ENCODE measurements at regions not wholly inside any gene's neighbourhood (a gene's known extent, or its start where the extent isn't known, plus 50 kb on each side); places are given as distances from the start of the nearest gene placed in this dataset.

DNA sequence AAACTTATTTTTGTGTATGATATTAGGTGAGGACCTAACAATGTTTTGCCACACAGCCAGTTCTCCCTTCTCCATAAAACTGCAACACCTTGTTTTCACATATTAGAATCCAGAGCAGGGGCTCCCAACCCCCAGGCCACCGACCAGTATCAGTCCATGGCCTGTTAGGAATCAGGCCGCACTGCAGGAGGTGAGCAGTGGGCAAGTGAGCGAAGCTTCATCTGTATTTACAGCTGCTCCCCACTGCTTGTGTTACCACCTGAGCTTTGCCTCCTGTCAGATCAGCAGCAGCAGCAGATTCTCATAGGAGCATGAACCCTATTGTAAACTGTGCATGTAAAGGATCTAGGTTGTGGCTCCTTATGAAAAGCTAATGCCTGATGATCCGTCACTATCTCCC lies 185.9 kb upstream of the NSMCE3 start:
- no peak for DNase-seq (ENCODE audit: low spot score)

DNA sequence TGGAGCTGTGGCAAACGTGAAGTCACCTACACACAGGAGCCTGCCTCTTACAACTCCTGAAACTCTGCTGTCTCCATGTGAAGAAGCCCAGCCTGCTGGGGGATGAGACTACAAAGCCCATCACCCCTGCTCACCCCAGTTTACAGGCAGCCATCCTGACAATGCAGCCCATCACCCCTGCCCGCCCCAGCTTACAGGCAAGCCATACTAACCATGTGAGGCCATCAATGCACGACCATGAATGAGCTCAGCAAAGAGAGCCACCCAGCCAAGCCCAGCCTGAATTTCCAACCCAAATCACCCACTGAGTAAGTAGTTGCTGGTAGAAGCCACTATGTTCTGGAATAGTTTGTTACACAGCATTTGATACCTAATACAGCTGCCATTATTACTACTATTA lies 185.4 kb upstream of the NSMCE3 start:
- no peak for DNase-seq (ENCODE audit: low spot score)

DNA sequence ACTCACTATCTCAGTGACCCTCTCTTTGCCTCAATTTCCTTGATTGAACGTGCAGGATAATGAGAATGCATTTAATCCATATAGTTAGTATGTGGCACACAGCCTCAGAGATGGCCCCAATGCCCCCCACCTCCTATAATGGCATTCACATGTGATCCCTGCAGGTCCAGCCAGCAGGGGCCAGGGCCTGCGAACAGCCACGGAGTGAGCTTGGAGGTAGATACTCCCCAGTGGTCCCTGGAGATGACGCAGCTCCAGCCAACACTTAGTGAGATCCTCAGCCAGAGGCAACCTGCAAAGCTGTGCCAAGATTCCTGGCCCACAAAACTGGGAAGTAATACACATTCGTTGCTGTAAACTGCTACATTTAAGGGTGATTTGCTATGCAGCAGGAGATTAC lies 184.9 kb upstream of the NSMCE3 start:
- DNase-seq (ENCODE audit: low spot score) = no peak

- DNase-seq (ENCODE audit: low spot score) = peak; percentile 10
Observed at GRCh38 chr15:29452881-29453731, 183.5 kb upstream of the NSMCE3 start.

GRCh38 chr15:29451201-29451781 lies 181.7 kb upstream of the NSMCE3 start:
- DNase-seq (ENCODE audit: low spot score) = no peak

DNA sequence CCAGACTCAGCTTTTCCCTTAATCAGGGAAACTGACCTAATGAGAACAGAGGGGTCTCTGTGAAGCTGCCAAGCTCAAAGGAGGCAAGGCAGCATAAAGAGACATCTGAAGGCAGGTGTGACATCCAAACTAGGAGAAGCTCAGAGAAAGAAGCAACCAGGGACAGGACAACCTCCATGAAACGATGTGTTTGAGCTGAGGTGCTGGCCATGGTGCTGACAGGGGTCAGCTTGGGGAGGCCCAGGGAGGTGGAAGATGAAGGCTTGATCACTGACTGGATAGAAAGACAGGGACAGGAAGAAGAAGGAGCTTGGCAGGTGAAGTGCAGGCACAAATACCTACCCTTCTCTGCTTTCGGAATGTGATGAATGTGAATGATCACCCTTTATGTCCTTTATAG lies 179.5 kb upstream of the NSMCE3 start:
- no peak for DNase-seq (ENCODE audit: low spot score)

GRCh38 chr15:29448320-29448719 lies 178.7 kb upstream of the NSMCE3 start:
- no peak for DNase-seq (ENCODE audit: low spot score)

DNA sequence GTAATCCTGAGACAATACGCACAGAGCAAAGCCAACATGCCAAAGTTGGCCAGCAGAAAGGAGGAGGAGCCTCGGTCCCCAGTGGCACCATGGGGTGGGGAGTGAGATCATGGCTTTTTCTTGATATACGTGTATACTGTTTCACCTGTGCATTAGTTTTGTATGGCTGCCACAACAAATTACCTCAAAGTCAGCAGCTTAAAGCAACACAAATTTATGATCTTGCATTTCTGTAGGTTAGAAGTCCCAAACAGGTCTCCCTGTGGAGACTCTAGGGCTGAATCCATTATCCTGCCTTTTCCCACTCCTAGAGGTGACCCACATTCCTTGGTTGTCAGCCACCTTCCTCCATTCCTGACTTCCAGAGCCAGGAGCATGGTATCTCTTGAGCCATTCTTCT lies 176.9 kb upstream of the NSMCE3 start:
- no peak for DNase-seq (ENCODE audit: low spot score)

- DNase-seq (ENCODE audit: low spot score) = no peak
Observed at GRCh38 chr15:29442532-29442931, 172.9 kb upstream of the NSMCE3 start.

DNA sequence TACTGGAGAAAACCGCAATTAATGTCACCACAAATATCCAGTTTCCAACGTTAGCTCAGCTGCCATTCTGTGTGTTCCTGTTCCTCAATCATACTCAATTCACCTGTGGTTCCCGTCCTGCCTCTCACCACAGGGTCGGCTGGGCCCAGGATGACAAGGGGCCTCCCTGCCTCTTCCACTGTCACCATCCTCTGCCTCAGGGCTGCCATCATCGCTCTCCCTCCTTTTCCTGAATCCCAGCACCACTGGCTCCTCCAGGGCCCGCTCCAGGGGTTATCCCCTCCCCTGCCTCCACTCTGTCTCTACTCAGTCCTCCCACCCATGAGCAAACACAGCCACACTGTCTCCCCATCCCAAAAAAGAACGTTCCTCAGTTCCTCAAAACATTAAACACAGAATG lies 170.9 kb upstream of the NSMCE3 start:
- DNase-seq (ENCODE audit: low spot score) = no peak

- no peak for DNase-seq (ENCODE audit: low spot score)
Observed at GRCh38 chr15:29438703-29439055, 169.1 kb upstream of the NSMCE3 start.

- DNase-seq (ENCODE audit: low spot score) = no peak
Observed at GRCh38 chr15:29437888-29438702, 168.5 kb upstream of the NSMCE3 start.

DNA sequence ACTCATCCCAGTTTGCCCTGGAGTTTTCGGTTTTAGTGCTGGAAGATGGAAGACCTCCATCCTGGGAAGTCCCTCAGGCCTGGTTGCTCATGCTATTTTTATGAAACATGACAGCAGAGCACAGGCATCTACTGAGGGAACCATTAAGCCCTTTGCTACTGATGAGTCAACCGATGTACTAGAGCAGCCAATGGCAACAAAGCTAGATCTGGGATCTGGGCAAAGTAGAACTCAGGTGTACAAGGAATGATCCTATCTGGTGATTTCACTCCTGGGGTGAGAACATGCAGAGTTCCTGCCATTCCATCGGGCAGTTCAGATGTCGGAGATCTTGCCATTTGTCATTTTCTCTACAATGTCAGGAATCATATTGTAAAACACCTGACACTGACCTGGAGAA lies 166.2 kb upstream of the NSMCE3 start:
- DNase-seq (ENCODE audit: low spot score) = no peak

DNA sequence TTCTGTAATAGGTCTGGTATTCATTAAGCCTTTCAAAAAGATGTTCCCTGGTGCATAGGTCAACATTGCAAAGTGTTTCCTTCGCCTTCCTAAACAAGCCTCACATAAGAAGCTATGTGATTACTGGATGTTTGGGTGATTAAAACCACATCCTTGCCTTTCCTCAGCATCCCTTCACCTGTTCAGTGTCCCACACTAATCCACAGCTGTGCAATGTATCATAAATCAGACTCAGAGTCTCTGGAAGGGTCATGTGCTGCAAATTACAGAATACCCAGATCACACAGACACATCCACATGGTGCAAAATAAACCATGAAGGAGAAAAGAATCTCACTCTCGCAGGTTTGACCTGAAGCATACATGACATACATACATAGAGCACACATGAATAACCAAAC lies 164.7 kb upstream of the NSMCE3 start:
- no peak for DNase-seq (ENCODE audit: low spot score)

- DNase-seq (ENCODE audit: low spot score) = no peak
Observed at GRCh38 chr15:29433507-29434248, 164.1 kb upstream of the NSMCE3 start.

GRCh38 chr15:29433050-29433318 lies 163.4 kb upstream of the NSMCE3 start:
- no peak for DNase-seq (ENCODE audit: low spot score)

DNA sequence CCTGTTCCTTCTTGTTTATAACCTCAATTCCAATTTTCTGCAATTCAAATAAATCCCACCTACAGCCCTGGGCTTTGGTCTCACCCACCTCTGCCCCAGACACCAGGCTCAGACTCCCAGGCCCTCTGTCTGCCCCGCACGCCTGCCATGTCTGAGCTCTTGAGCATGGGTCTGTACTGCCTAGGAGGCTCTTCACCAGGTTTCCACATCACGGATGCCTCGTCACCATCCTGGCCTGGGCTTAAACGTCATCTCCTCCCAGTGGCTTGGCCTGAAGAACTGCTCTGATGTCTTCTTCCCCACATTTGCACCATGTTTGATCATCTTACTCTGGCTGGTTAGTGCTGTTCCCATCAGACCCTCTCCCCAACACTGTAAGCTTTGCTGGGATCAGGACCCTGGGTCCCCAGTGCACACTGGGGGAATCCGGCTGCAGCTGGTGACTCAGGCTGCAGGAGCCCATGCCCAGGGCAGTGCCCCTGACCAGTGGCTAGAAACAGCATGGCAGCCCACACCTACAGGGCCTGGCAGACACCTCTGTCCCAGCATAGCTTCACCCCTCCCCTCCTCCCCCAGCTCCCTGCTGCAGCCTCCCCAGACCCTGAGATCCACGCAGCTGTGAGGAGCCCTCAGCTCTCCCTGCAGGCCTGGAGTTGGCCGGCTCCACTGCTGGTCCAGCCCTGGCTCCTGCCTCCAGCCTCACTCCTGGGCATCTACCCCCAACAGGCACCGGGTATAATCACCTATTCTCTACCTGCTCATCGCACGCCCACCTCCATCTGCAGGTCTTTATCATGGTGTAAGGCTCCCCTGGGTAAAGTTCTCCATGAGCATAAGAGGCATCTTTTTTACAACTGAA lies 162.8 kb upstream of the NSMCE3 start:
- DNase-seq (ENCODE audit: low spot score) = no peak

GRCh38 chr15:29430831-29431230 lies 161.2 kb upstream of the NSMCE3 start:
- no peak for DNase-seq (ENCODE audit: low spot score)

DNA sequence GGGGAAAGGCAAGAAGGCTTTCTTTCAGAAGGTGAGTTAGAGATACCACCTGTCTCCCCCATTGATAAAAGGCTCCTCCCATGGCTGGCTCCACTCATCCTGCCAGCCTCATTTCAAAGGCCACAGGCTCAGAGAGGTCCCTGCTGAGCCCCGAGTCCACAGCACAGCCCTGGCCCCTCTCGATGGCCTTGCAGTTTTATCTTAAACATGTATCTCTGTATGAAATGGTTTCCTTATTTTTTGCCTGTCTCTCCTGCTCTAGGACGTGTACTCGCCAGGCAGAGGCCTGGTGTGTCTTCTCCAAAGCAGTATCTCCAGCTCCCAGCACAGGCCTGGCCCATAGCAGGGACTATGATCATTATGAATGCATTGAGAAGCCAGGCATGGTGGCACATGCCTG lies 160.5 kb upstream of the NSMCE3 start:
- DNase-seq (ENCODE audit: low spot score) = no peak

- DNase-seq (ENCODE audit: low spot score) = no peak
Observed at GRCh38 chr15:29429584-29429983, 160.0 kb upstream of the NSMCE3 start.

GRCh38 chr15:29428925-29429573 lies 159.4 kb upstream of the NSMCE3 start:
- DNase-seq (ENCODE audit: low spot score) = no peak
